PC-9 (cell line): ENCODE measurements at regions not wholly inside any gene's neighbourhood (a gene's known extent, or its start where the extent isn't known, plus 50 kb on each side); places are given as distances from the start of the nearest gene placed in this dataset.

ENCODE experiments used
- BruUV-seq: library from RNA; stranded (reverse); fragments of 400-500 nt; replicated peaks from 2 replicates; lab custom pipeline; 2021; lab: Mats Ljungman, UMichigan
- CTCF ChIA-PET: fragments of 300-600 bp; sonication (Branson Sonifier 250); formaldehyde crosslinking; loops from one replicate; lab custom pipeline; 2022; ENCODE audit warnings: antibody characterized with exemption; lab: Charles Lee
- POLR2A ChIA-PET: fragments of 300-600 bp; sonication (Branson Sonifier 250); formaldehyde crosslinking; loops from one replicate; lab custom pipeline; 2022; ENCODE audit warnings: antibody characterized with exemption; ENCODE audit not compliant: unreplicated experiment; lab: Charles Lee
- DNase-seq, 2 experiments: peaks; one replicate each; pipeline versions ENCODE4 v3.0.0 to v3.0.0-alpha.2; 2015 to 2022; ENCODE audit warnings: mixed read lengths in 1 of 2
- H2AFZ ChIP-seq: fragments of 200-600 bp; sonication (generic); 2 replicates; pipeline ENCODE4 v1.8.1; 2017; ENCODE audit warnings: antibody characterized with exemption
- H3F3A ChIP-seq: fragments of 200-600 bp; sonication (generic); 2 replicates; pipeline ENCODE4 v1.8.1; 2017; ENCODE audit warnings: antibody characterized with exemption, mild to moderate bottlenecking, low read depth; ENCODE audit not compliant: insufficient read depth
- H3K27ac ChIP-seq: fragments of 200-600 bp; sonication (generic); 2 replicates; pipeline ENCODE4 v1.6.1; 2016; ENCODE audit warnings: mixed run types
- H3K27me3 ChIP-seq: fragments of 200-600 bp; sonication (generic); 2 replicates; pipeline ENCODE4 v1.6.1; 2016; ENCODE audit warnings: low read depth, mixed run types; ENCODE audit not compliant: insufficient read depth
- H3K36me3 ChIP-seq: fragments of 200-600 bp; sonication (generic); 2 replicates; pipeline ENCODE4 v1.6.1; 2016; ENCODE audit warnings: low read depth, mixed run types
- H3K4me1 ChIP-seq: fragments of 200-600 bp; sonication (generic); replicated peaks from 2 replicates; pipeline ENCODE4 v1.6.1; 2016; ENCODE audit warnings: mixed run types; ENCODE audit not compliant: insufficient read depth
- H3K4me2 ChIP-seq: fragments of 200-600 bp; sonication (generic); 2 replicates; pipeline ENCODE4 v1.6.1; 2017; ENCODE audit warnings: mixed run types
- H3K4me3 ChIP-seq: fragments of 200-600 bp; sonication (generic); 2 replicates; pipeline ENCODE4 v1.6.1; 2016; ENCODE audit warnings: mixed run types
- H3K79me2 ChIP-seq: fragments of 200-600 bp; sonication (generic); 2 replicates; pipeline ENCODE4 v1.6.1; 2017; ENCODE audit warnings: low read depth, mixed run types
- H3K9me2 ChIP-seq: fragments of 200-600 bp; sonication (generic); 2 replicates; pipeline ENCODE4 v1.8.1; 2017; ENCODE audit warnings: mild to moderate bottlenecking; ENCODE audit not compliant: insufficient read depth
- H3K9me3 ChIP-seq: fragments of 200-600 bp; sonication (generic); 2 replicates; pipeline ENCODE4 v1.8.1; 2016; ENCODE audit warnings: low read depth; ENCODE audit not compliant: insufficient read depth
- H4K20me1 ChIP-seq: fragments of 200-600 bp; sonication (generic); 2 replicates; pipeline ENCODE4 v1.8.1; 2017; ENCODE audit not compliant: insufficient read depth
- EZH2 ChIP-seq: fragments of 200-600 bp; sonication (generic); IDR thresholded peaks from 2 replicates; pipeline ENCODE4 v1.8.0; 2017; ENCODE audit warnings: antibody characterized with exemption, low read depth
- intact Hi-C: fragments of 100-400 bp; cut with micrococcal nuclease; formaldehyde crosslinking; loops from one replicate; pipeline ENCODE4 v1.10.0; 2022; ENCODE audit not compliant: unreplicated experiment
- TF ChIP-seq, protein P1 (sequence below): fragments of 200-600 bp; sonication (generic); conservative IDR thresholded peaks from 2 replicates; pipeline ENCODE4 v1.6.1; 2017; ENCODE audit warnings: mixed run types, antibody characterized with exemption, mild to moderate bottlenecking, moderate library complexity

DNA sequence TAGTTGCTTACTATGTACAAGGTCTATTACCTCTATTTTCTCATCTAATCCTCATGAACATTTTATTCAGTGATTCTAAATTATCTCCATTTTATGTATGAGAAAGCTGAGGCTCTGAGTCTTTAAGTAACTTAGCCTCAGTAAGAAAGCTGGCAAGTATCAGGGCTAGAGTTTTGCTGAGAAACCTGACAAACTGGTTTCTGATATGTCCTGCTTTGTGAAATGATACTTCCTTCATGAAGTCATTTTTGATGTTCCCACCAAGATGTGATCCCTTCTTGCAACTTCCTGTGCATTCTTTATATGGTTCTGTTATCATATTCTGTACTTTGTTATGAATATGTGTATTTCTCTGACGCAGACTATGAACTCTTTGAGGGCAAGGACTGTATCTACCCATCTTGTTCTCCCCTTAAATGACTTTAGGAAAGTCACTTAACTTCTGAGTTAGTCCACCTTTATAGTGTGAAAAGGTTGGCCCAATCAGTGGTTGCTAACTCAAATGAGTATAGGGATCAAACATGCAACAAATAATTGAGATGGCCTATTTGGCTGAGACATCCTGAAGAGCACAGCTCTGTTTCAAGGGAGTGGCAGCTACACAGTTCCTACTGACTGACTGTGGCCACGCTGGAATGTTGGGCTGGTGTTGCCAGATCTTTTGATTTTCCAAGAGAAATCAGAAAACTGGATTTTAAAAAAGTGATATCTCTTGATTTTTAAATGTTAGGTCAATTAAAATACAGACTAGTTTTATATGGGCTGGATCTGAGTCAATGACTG is 127.9 kb upstream of the AMOT start:
- peak overlapping the region; percentile 38; the same call in 1 of the 2 replicates for H3K4me3 ChIP-seq
- H3K27ac ChIP-seq, result peak overlapping the region; percentile 99
- no peaks in the 10 kb centered on the region for H3K27me3 ChIP-seq
- peaks cover 36% of the 10 kb centered on the region for H3F3A ChIP-seq
- TF ChIP-seq, protein P1, sequence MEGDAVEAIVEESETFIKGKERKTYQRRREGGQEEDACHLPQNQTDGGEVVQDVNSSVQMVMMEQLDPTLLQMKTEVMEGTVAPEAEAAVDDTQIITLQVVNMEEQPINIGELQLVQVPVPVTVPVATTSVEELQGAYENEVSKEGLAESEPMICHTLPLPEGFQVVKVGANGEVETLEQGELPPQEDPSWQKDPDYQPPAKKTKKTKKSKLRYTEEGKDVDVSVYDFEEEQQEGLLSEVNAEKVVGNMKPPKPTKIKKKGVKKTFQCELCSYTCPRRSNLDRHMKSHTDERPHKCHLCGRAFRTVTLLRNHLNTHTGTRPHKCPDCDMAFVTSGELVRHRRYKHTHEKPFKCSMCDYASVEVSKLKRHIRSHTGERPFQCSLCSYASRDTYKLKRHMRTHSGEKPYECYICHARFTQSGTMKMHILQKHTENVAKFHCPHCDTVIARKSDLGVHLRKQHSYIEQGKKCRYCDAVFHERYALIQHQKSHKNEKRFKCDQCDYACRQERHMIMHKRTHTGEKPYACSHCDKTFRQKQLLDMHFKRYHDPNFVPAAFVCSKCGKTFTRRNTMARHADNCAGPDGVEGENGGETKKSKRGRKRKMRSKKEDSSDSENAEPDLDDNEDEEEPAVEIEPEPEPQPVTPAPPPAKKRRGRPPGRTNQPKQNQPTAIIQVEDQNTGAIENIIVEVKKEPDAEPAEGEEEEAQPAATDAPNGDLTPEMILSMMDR, result no peak
- H3K79me2 ChIP-seq, result no peaks in the 10 kb centered on the region
- intact Hi-C loops, result loop anchor here (2.0 kb wide), 1 partner anchor 34 kb away; no protein-coding TSS in a partner anchor
- H4K20me1 ChIP-seq, result no peaks in the 10 kb centered on the region
- no peaks in the 10 kb centered on the region for H3K9me3 ChIP-seq
- H3K36me3 ChIP-seq, result no peaks in the 10 kb centered on the region
- H3K4me2 ChIP-seq, result peak overlapping the region; percentile 77
- no TSS peak for BruUV-seq
- no peaks in the 10 kb centered on the region for H3K9me2 ChIP-seq
- peak; percentile 23 to 94 for DNase-seq
- H2AFZ ChIP-seq, result no peak overlapping the region
- CTCF ChIA-PET, result interaction anchor here (0.6 kb wide), 1 partner anchor 33 kb away, joined by 5 read pairs; no protein-coding TSS in a partner anchor
- POLR2A ChIA-PET, result interaction anchor here (0.7 kb wide), 1 partner anchor 116 kb away, joined by 4 read pairs; no protein-coding TSS in a partner anchor
- peaks cover 46% of the 10 kb centered on the region for H3K4me1 ChIP-seq

DNA sequence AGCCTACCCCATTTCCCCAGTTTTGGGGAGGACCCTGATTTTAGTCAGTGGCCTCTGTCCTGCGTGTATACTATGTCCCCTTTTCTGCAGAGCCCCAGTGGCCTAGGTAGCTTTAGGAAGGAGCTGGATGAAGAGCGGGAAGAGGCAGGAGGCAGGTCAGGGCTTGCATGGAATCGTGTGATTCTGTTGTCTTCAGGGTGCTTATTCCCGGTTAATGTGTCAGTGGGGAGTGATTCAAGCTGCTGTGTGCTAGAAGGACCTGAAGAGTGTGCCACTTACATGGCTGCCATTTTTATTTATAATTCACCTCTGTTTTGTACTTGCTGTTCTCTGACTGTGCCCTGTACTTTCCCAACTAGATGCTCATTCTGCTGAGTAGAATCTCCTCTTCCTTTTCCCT is 127.3 kb upstream of the AMOT start:
- Histone ChIP-seq H4K20me1 (no peaks in the 10 kb centered on the region), H3K79me2 (no peaks in the 10 kb centered on the region), H2AFZ (no peak overlapping the region), H3K9me2 (no peaks in the 10 kb centered on the region), H3K4me1 (peaks cover 48% of the 10 kb centered on the region), H3K36me3 (no peaks in the 10 kb centered on the region), H3K27me3 (no peaks in the 10 kb centered on the region), H3F3A (peaks cover 36% of the 10 kb centered on the region), H3K4me3 (peak overlapping the region; percentile 38; the same call in 1 of the 2 replicates), H3K4me2 (peak overlapping the region; percentile 77), H3K27ac (peak overlapping the region; percentile 99), H3K9me3 (no peaks in the 10 kb centered on the region)
- DNase-seq, result no peak
- intact Hi-C loops, result loop anchor here (1.0 to 2.0 kb wide), 5 partner anchors 11 to 127 kb away; partner anchors contain the start of gene AMOT
- BruUV-seq, result TSS peak; percentile 85
- CTCF ChIA-PET, result interaction anchor here (0.6 kb wide), 1 partner anchor 27 kb away, joined by 9 read pairs; no protein-coding TSS in a partner anchor
- TF ChIP-seq EZH2, result no peak
- TF ChIP-seq, protein P1, result no peak
- POLR2A ChIA-PET, result no interaction called here

DNA sequence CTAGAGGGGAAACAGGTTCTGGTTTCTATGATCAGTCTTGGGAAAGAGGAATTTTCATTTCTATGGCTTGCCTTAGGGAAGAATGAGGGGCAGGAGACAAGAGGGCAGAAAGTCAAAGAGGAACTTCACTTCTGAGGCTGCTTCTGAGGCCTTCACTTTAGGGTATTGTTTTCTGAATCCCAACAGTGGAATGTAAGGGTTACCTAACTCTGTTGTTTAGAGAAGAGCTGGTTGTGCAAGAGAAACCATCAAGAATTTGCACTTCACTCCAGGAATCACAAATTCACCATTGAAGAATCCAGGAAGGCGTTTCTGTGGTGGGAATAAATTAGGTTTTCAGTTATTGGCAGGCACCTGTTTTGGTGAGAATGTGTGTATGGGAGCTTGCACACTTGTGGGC is 126.7 kb upstream of the AMOT start:
- BruUV-seq, result no TSS peak
- ChIA-PET POLR2A (no interaction called here), CTCF (interaction anchor here (0.6 kb wide), 1 partner anchor 26 kb away, joined by 9 read pairs; no protein-coding TSS in a partner anchor)
- TF ChIP-seq EZH2, result no peak
- TF ChIP-seq, protein P1, result no peak
- H3K9me3 ChIP-seq, result no peaks in the 10 kb centered on the region
- H3F3A ChIP-seq, result peaks cover 41% of the 10 kb centered on the region
- H4K20me1 ChIP-seq, result no peaks in the 10 kb centered on the region
- H2AFZ ChIP-seq, result no peak overlapping the region; the same call in 1 of the 2 replicates
- no peaks in the 10 kb centered on the region for H3K36me3 ChIP-seq
- H3K27me3 ChIP-seq, result no peaks in the 10 kb centered on the region
- H3K27ac ChIP-seq, result peak overlapping the region; percentile 99
- peak; percentile 47 to 98 for DNase-seq
- H3K79me2 ChIP-seq, result no peaks in the 10 kb centered on the region
- peaks cover 54% of the 10 kb centered on the region for H3K4me1 ChIP-seq
- intact Hi-C loops, result loop anchor here (1.0 to 2.0 kb wide), 4 partner anchors 10 to 127 kb away; partner anchors contain the start of gene AMOT
- H3K4me2 ChIP-seq, result peak overlapping the region; percentile 77
- no peaks in the 10 kb centered on the region for H3K9me2 ChIP-seq
- peak overlapping the region; percentile 38; the same call in 1 of the 2 replicates for H3K4me3 ChIP-seq
